WTC11 (cell line): ENCODE measurements at regions not wholly inside any gene's neighbourhood (a gene's known extent, or its start where the extent isn't known, plus 50 kb on each side); places are given as distances from the start of the nearest gene placed in this dataset.

ENCODE experiments used
- ATAC-seq: fragments of 200-7000 bp; cut with Tn5 transposase; 2 replicates; pipeline ENCODE4 v1.10.0; 2021; ENCODE audit warnings: mild to moderate bottlenecking, moderate library complexity
- CTCF ChIA-PET: fragments of 300-600 bp; sonication (Branson Sonifier 250); formaldehyde crosslinking; loops from one replicate; lab custom pipeline; 2021; ENCODE audit warnings: antibody characterized with exemption; lab: Charles Lee
- POLR2A ChIA-PET: fragments of 350-600 bp; sonication (Branson Sonifier 250); formaldehyde crosslinking; loops from one replicate; lab custom pipeline; 2021; ENCODE audit warnings: antibody characterized with exemption; lab: Charles Lee
- DNase-seq: peaks from one replicate; pipeline ENCODE4 v3.0.0; 2021; ENCODE audit warnings: low spot score
- H3K27ac Mint-ChIP-seq: 2 replicates; pipeline ENCODE4 v1.8.0; 2021; ENCODE audit warnings: mixed read lengths
- H3K27me3 Mint-ChIP-seq: 2 replicates; pipeline ENCODE4 v1.8.0; 2021; ENCODE audit warnings: low read depth, mild to moderate bottlenecking, moderate library complexity, mixed read lengths
- H3K36me3 Mint-ChIP-seq: 2 replicates; pipeline ENCODE4 v1.8.0; 2021; ENCODE audit warnings: mixed read lengths
- H3K4me1 Mint-ChIP-seq: 2 replicates; pipeline ENCODE4 v1.8.0; 2022; ENCODE audit warnings: mixed read lengths
- H3K4me3 Mint-ChIP-seq: 2 replicates; pipeline ENCODE4 v1.8.0; 2021; ENCODE audit warnings: mild to moderate bottlenecking, moderate library complexity, mixed read lengths
- H3K9me3 Mint-ChIP-seq: 2 replicates; pipeline ENCODE4 v1.8.0; 2021; ENCODE audit warnings: mixed read lengths
- CREB1 ChIP-seq: sonication (generic); formaldehyde crosslinking; IDR thresholded peaks from 2 replicates; pipeline ENCODE4 v1.8.0; 2023; ENCODE audit warnings: mild to moderate bottlenecking, missing genetic modification reagents
- GABPB1 ChIP-seq: sonication (generic); formaldehyde crosslinking; IDR thresholded peaks from 2 replicates; pipeline ENCODE4 v1.8.1; 2023; ENCODE audit warnings: mild to moderate bottlenecking, missing genetic modification reagents
- GRHL2 ChIP-seq: fragments of 250-450 bp; sonication (Bioruptor Pico); IDR thresholded peaks from 2 replicates; pipeline ENCODE4 v1.8.0; 2022; ENCODE audit warnings: mild to moderate bottlenecking, moderate library complexity; ENCODE audit not compliant: insufficient replicate concordance, severe bottlenecking
- KAT7 ChIP-seq: sonication (generic); formaldehyde crosslinking; IDR thresholded peaks from 2 replicates; pipeline ENCODE4 v1.8.1; 2023; ENCODE audit warnings: missing genetic modification reagents, mild to moderate bottlenecking, borderline replicate concordance
- MYBL2 ChIP-seq: sonication (generic); formaldehyde crosslinking; IDR thresholded peaks from 2 replicates; pipeline ENCODE4 v1.8.1; 2023; ENCODE audit warnings: mild to moderate bottlenecking, moderate library complexity, missing genetic modification reagents
- NFATC4 ChIP-seq: fragments of 250-450 bp; sonication (Bioruptor Pico); IDR thresholded peaks from 2 replicates; pipeline ENCODE4 v1.9.0; 2021; ENCODE audit warnings: mild to moderate bottlenecking
- NR1H2 ChIP-seq: sonication (generic); formaldehyde crosslinking; IDR thresholded peaks from 2 replicates; pipeline ENCODE4 v1.9.0; 2021; ENCODE audit warnings: mild to moderate bottlenecking, moderate library complexity, missing genetic modification reagents
- OVOL2 ChIP-seq: fragments of 250-450 bp; sonication (Bioruptor Pico); IDR thresholded peaks from 2 replicates; pipeline ENCODE4 v1.9.0; 2021; ENCODE audit warnings: mild to moderate bottlenecking, borderline replicate concordance
- PRRX2 ChIP-seq: fragments of 250-450 bp; sonication (Bioruptor Pico); IDR thresholded peaks from 2 replicates; pipeline ENCODE4 v1.8.0; 2021; ENCODE audit warnings: mild to moderate bottlenecking
- ZNF138 ChIP-seq: sonication (generic); formaldehyde crosslinking; conservative IDR thresholded peaks from 2 replicates; pipeline ENCODE4 v1.8.1; 2022; ENCODE audit warnings: mild to moderate bottlenecking, moderate library complexity, missing genetic modification reagents
- ZNF219 ChIP-seq: sonication (generic); formaldehyde crosslinking; IDR thresholded peaks from 2 replicates; pipeline ENCODE4 v1.8.0; 2023; ENCODE audit warnings: missing genetic modification reagents, mild to moderate bottlenecking, borderline replicate concordance
- ZNF396 ChIP-seq: fragments of 250-450 bp; sonication (Bioruptor Pico); IDR thresholded peaks from 2 replicates; pipeline ENCODE4 v1.8.0; 2021; ENCODE audit warnings: mild to moderate bottlenecking, moderate library complexity, borderline replicate concordance
- ZNF416 ChIP-seq: fragments of 250-450 bp; sonication (Bioruptor Pico); IDR thresholded peaks from 2 replicates; pipeline ENCODE4 v1.9.0; 2021; ENCODE audit warnings: mild to moderate bottlenecking, inconsistent platforms
- ZNF423 ChIP-seq: fragments of 250-450 bp; sonication (Bioruptor Pico); IDR thresholded peaks from 2 replicates; pipeline ENCODE4 v2.1.2; 2022; ENCODE audit warnings: mild to moderate bottlenecking, moderate library complexity
- TF ChIP-seq, protein P1 (sequence below): sonication (generic); formaldehyde crosslinking; IDR thresholded peaks from 2 replicates; pipeline ENCODE4 v1.8.1; 2022; ENCODE audit warnings: missing genetic modification reagents, borderline replicate concordance
- TF ChIP-seq, protein P2 (sequence below): fragments of 250-450 bp; sonication (Bioruptor Pico); IDR thresholded peaks from 2 replicates; pipeline ENCODE4 v1.8.0; 2021; ENCODE audit warnings: mild to moderate bottlenecking
- TF ChIP-seq, protein P3 (sequence below): fragments of 200-600 bp; IDR thresholded peaks from 2 replicates; pipeline ENCODE4 v1.8.0; 2022; ENCODE audit warnings: antibody characterized with exemption
- TF ChIP-seq, protein P4 (sequence below): sonication (generic); formaldehyde crosslinking; IDR thresholded peaks from 2 replicates; pipeline ENCODE4 v1.8.0; 2022; ENCODE audit warnings: missing genetic modification reagents
- TF ChIP-seq, protein P5 (sequence below): sonication (generic); formaldehyde crosslinking; IDR thresholded peaks from 2 replicates; pipeline ENCODE4 v1.8.1; 2023; ENCODE audit warnings: mild to moderate bottlenecking, missing genetic modification reagents, borderline replicate concordance
- TF ChIP-seq, protein P6 (sequence below): sonication (generic); formaldehyde crosslinking; conservative IDR thresholded peaks from 2 replicates; pipeline ENCODE4 v1.8.1; 2023; ENCODE audit warnings: mild to moderate bottlenecking, low read depth, missing genetic modification reagents, moderate library complexity

DNA sequence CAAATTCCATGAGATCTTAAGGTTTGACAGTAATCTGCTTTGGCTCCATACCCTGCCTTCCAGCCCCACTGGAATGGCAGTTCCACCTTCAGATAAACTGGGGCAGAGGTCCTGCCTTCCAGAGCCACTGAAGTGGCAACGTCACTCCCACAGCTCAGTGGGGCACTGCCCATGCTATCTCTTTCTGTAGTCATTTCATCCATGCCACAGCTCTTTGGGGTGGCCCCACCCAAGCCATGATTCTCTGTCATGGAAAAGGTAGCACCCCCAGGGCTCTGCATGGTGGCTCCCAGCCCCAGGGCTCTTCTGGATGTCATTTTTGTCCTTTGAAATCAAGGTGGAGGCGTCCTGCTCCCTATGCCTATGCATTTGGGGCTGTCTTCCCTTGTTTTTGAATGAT is 596.5 kb downstream of the SPOCK3 start:
- CTCF ChIA-PET = no interaction called here
- no peaks in the 10 kb centered on the region for H3K36me3 Mint-ChIP-seq
- H3K4me1 Mint-ChIP-seq = no peaks in the 10 kb centered on the region
- H3K4me3 Mint-ChIP-seq = no peak overlapping the region
- no peaks in the 10 kb centered on the region for H3K9me3 Mint-ChIP-seq
- no peak overlapping the region for H3K27ac Mint-ChIP-seq
- H3K27me3 Mint-ChIP-seq = no peaks in the 10 kb centered on the region
- DNase-seq = no peak
- no peak for ATAC-seq
- TF ChIP-seq ZNF138 (no peak), KAT7 (CRISPR knock-in tag) (no peak), NR1H2 (CRISPR knock-in tag) (no peak), GRHL2 (CRISPR knock-in tag) (no peak), ZNF396 (no peak), CREB1 (CRISPR knock-in tag) (no peak), OVOL2 (CRISPR knock-in tag) (no peak), PRRX2 (CRISPR knock-in tag) (no peak), ZNF423 (CRISPR knock-in tag) (no peak), ZNF219 (CRISPR knock-in tag) (no peak), NFATC4 (no peak)
- TF ChIP-seq, protein P1, sequence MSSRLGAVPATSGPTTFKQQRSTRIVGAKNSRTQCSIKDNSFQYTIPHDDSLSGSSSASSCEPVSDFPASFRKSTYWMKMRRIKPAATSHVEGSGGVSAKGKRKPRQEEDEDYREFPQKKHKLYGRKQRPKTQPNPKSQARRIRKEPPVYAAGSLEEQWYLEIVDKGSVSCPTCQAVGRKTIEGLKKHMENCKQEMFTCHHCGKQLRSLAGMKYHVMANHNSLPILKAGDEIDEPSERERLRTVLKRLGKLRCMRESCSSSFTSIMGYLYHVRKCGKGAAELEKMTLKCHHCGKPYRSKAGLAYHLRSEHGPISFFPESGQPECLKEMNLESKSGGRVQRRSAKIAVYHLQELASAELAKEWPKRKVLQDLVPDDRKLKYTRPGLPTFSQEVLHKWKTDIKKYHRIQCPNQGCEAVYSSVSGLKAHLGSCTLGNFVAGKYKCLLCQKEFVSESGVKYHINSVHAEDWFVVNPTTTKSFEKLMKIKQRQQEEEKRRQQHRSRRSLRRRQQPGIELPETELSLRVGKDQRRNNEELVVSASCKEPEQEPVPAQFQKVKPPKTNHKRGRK = no peak
- TF ChIP-seq, protein P2, sequence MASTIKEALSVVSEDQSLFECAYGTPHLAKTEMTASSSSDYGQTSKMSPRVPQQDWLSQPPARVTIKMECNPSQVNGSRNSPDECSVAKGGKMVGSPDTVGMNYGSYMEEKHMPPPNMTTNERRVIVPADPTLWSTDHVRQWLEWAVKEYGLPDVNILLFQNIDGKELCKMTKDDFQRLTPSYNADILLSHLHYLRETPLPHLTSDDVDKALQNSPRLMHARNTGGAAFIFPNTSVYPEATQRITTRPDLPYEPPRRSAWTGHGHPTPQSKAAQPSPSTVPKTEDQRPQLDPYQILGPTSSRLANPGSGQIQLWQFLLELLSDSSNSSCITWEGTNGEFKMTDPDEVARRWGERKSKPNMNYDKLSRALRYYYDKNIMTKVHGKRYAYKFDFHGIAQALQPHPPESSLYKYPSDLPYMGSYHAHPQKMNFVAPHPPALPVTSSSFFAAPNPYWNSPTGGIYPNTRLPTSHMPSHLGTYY (CRISPR knock-in tag) = no peak
- TF ChIP-seq, protein P3, sequence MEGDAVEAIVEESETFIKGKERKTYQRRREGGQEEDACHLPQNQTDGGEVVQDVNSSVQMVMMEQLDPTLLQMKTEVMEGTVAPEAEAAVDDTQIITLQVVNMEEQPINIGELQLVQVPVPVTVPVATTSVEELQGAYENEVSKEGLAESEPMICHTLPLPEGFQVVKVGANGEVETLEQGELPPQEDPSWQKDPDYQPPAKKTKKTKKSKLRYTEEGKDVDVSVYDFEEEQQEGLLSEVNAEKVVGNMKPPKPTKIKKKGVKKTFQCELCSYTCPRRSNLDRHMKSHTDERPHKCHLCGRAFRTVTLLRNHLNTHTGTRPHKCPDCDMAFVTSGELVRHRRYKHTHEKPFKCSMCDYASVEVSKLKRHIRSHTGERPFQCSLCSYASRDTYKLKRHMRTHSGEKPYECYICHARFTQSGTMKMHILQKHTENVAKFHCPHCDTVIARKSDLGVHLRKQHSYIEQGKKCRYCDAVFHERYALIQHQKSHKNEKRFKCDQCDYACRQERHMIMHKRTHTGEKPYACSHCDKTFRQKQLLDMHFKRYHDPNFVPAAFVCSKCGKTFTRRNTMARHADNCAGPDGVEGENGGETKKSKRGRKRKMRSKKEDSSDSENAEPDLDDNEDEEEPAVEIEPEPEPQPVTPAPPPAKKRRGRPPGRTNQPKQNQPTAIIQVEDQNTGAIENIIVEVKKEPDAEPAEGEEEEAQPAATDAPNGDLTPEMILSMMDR = no peak
- TF ChIP-seq, protein P4, sequence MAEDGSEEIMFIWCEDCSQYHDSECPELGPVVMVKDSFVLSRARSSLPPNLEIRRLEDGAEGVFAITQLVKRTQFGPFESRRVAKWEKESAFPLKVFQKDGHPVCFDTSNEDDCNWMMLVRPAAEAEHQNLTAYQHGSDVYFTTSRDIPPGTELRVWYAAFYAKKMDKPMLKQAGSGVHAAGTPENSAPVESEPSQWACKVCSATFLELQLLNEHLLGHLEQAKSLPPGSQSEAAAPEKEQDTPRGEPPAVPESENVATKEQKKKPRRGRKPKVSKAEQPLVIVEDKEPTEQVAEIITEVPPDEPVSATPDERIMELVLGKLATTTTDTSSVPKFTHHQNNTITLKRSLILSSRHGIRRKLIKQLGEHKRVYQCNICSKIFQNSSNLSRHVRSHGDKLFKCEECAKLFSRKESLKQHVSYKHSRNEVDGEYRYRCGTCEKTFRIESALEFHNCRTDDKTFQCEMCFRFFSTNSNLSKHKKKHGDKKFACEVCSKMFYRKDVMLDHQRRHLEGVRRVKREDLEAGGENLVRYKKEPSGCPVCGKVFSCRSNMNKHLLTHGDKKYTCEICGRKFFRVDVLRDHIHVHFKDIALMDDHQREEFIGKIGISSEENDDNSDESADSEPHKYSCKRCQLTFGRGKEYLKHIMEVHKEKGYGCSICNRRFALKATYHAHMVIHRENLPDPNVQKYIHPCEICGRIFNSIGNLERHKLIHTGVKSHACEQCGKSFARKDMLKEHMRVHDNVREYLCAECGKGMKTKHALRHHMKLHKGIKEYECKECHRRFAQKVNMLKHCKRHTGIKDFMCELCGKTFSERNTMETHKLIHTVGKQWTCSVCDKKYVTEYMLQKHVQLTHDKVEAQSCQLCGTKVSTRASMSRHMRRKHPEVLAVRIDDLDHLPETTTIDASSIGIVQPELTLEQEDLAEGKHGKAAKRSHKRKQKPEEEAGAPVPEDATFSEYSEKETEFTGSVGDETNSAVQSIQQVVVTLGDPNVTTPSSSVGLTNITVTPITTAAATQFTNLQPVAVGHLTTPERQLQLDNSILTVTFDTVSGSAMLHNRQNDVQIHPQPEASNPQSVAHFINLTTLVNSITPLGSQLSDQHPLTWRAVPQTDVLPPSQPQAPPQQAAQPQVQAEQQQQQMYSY = no peak
- POLR2A ChIA-PET = no interaction called here

DNA sequence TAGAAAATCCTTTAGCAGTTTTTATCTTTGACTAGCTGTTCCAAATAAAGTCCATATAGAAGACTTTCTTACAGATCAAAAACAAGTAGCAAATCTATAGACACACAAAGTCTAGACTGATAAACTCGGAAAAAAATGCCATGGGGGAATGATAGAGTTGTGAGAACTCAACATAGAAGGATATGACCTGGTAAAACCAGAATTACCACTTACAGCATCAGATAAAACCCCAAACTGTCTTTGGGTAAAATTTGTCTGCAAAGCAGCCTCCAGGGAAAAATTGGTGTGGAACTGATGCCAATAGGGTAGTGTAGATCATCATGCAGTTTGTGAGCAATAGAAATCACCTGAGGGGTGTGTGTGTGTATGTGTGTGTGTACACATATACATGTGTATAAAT is 579.1 kb downstream of the SPOCK3 start:
- no peak overlapping the region for H3K4me3 Mint-ChIP-seq
- ChIA-PET CTCF (interaction anchor here (1.4 kb wide), 1 partner anchor 61 kb away, joined by 3 read pairs; no protein-coding TSS in a partner anchor), POLR2A (no interaction called here)
- DNase-seq = no peak
- H3K27me3 Mint-ChIP-seq = no peaks in the 10 kb centered on the region
- no peaks in the 10 kb centered on the region for H3K9me3 Mint-ChIP-seq
- no peaks in the 10 kb centered on the region for H3K36me3 Mint-ChIP-seq
- 0 out of 2 replicates have a peak, but pooled peaks cover 6% of the 10 kb centered on the region for H3K4me1 Mint-ChIP-seq
- ATAC-seq = no peak
- no peak overlapping the region for H3K27ac Mint-ChIP-seq
- TF ChIP-seq ZNF416 (CRISPR knock-in tag) (no peak), GABPB1 (no peak), MYBL2 (CRISPR knock-in tag) (no peak)
- TF ChIP-seq, protein P5, sequence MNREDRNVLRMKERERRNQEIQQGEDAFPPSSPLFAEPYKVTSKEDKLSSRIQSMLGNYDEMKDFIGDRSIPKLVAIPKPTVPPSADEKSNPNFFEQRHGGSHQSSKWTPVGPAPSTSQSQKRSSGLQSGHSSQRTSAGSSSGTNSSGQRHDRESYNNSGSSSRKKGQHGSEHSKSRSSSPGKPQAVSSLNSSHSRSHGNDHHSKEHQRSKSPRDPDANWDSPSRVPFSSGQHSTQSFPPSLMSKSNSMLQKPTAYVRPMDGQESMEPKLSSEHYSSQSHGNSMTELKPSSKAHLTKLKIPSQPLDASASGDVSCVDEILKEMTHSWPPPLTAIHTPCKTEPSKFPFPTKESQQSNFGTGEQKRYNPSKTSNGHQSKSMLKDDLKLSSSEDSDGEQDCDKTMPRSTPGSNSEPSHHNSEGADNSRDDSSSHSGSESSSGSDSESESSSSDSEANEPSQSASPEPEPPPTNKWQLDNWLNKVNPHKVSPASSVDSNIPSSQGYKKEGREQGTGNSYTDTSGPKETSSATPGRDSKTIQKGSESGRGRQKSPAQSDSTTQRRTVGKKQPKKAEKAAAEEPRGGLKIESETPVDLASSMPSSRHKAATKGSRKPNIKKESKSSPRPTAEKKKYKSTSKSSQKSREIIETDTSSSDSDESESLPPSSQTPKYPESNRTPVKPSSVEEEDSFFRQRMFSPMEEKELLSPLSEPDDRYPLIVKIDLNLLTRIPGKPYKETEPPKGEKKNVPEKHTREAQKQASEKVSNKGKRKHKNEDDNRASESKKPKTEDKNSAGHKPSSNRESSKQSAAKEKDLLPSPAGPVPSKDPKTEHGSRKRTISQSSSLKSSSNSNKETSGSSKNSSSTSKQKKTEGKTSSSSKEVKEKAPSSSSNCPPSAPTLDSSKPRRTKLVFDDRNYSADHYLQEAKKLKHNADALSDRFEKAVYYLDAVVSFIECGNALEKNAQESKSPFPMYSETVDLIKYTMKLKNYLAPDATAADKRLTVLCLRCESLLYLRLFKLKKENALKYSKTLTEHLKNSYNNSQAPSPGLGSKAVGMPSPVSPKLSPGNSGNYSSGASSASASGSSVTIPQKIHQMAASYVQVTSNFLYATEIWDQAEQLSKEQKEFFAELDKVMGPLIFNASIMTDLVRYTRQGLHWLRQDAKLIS (CRISPR knock-in tag) = no peak
- TF ChIP-seq, protein P6, sequence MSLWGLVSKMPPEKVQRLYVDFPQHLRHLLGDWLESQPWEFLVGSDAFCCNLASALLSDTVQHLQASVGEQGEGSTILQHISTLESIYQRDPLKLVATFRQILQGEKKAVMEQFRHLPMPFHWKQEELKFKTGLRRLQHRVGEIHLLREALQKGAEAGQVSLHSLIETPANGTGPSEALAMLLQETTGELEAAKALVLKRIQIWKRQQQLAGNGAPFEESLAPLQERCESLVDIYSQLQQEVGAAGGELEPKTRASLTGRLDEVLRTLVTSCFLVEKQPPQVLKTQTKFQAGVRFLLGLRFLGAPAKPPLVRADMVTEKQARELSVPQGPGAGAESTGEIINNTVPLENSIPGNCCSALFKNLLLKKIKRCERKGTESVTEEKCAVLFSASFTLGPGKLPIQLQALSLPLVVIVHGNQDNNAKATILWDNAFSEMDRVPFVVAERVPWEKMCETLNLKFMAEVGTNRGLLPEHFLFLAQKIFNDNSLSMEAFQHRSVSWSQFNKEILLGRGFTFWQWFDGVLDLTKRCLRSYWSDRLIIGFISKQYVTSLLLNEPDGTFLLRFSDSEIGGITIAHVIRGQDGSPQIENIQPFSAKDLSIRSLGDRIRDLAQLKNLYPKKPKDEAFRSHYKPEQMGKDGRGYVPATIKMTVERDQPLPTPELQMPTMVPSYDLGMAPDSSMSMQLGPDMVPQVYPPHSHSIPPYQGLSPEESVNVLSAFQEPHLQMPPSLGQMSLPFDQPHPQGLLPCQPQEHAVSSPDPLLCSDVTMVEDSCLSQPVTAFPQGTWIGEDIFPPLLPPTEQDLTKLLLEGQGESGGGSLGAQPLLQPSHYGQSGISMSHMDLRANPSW = no peak
